ENCODE measurements at regions not wholly inside any gene's neighbourhood (a gene's known extent, or its start where the extent isn't known, plus 50 kb on each side); places are given as distances from the start of the nearest gene placed in this dataset.

- WGBS, 2 donors (ENCODE audit: low coverage in 1 of 2) = 51 to 70% methylated on average over 4 of the region's 4 CpGs
- intact Hi-C loops (cut with DNase I; ENCODE audit: low total_unique reads) (no loop called here), in situ Hi-C loops (cut with MboI; ENCODE audit: low pct_ligation_motif_present in 1 of 4, low pct_unique_long_range_greater_than_20kb in 1 of 4, low sequenced_read_pairs in 3 of 4) (no loop called here)
- Histone ChIP-seq H3K27me3 (no peaks in the 10 kb centered on the region), H3K27ac (peak overlapping the region in 1 of 4 donors; percentile 8), H3K4me1 (no peaks in the 10 kb centered on the region), H3K36me3 (no peaks in the 10 kb centered on the region), H3K4me3 (no peak overlapping the region), H3K9me3 (no peaks in the 10 kb centered on the region)
- TF ChIP-seq EP300 (IDR thresholded peaks at IDR 0.05; ENCODE audit: low read depth) (no peak), CTCF (IDR thresholded peaks at IDR 0.05) (no peak), POLR2A (IDR thresholded peaks at IDR 0.05) (no peak), POLR2AphosphoS5 (IDR thresholded peaks at IDR 0.05) (no peak)
- no peak for DNase-seq
Observed at GRCh38 chr21:26405071-26405470, 168.0 kb downstream of the CYYR1 start.

- Histone ChIP-seq H3K27me3 (no peaks in the 10 kb centered on the region), H3K4me1 (no peaks in the 10 kb centered on the region), H3K9me3 (no peaks in the 10 kb centered on the region), H3K4me3 (no peak overlapping the region), H3K27ac (no peak overlapping the region), H3K36me3 (no peaks in the 10 kb centered on the region)
- no peak for DNase-seq
- TF ChIP-seq POLR2AphosphoS5 (IDR thresholded peaks at IDR 0.05) (no peak), CTCF (IDR thresholded peaks at IDR 0.05) (no peak), POLR2A (IDR thresholded peaks at IDR 0.05) (no peak), EP300 (IDR thresholded peaks at IDR 0.05; ENCODE audit: low read depth) (no peak)
- intact Hi-C loops (cut with DNase I; ENCODE audit: low total_unique reads) = no loop called here
- WGBS, 2 donors (ENCODE audit: low coverage in 1 of 2) = 87 to 92% methylated on average over 4 to 7 of the region's 7 CpGs
- in situ Hi-C loops (cut with MboI; ENCODE audit: low pct_ligation_motif_present in 1 of 4, low pct_unique_long_range_greater_than_20kb in 1 of 4, low sequenced_read_pairs in 3 of 4) = no loop called here
Observed at GRCh38 chr21:26404288-26404687, 168.8 kb downstream of the CYYR1 start.

GRCh38 chr21:26403321-26403720 lies 169.8 kb downstream of the CYYR1 start:
- DNase-seq = no peak
- 74 to 82% methylated on average over 2 of the region's 2 CpGs for WGBS, 2 donors (ENCODE audit: low coverage in 1 of 2)
- in situ Hi-C loops (cut with MboI; ENCODE audit: low pct_ligation_motif_present in 1 of 4, low pct_unique_long_range_greater_than_20kb in 1 of 4, low sequenced_read_pairs in 3 of 4) = no loop called here

GRCh38 chr21:26397545-26397944 lies 175.5 kb downstream of the CYYR1 start:
- Histone ChIP-seq H3K4me3 (no peak overlapping the region), H3K9me3 (no peaks in the 10 kb centered on the region), H3K27me3 (no peaks in the 10 kb centered on the region), H3K4me1 (no peaks in the 10 kb centered on the region), H3K36me3 (no peaks in the 10 kb centered on the region), H3K27ac (no peak overlapping the region)
- in situ Hi-C loops (cut with MboI; ENCODE audit: low pct_ligation_motif_present in 1 of 4, low pct_unique_long_range_greater_than_20kb in 1 of 4, low sequenced_read_pairs in 3 of 4) (no loop called here), intact Hi-C loops (cut with DNase I; ENCODE audit: low total_unique reads) (no loop called here)
- TF ChIP-seq POLR2AphosphoS5 (IDR thresholded peaks at IDR 0.05) (no peak), CTCF (IDR thresholded peaks at IDR 0.05) (no peak), POLR2A (IDR thresholded peaks at IDR 0.05) (no peak), EP300 (IDR thresholded peaks at IDR 0.05; ENCODE audit: low read depth) (no peak)
- DNase-seq = no peak

More at GRCh38 chr21:26403321-26403720, 169.8 kb downstream of the CYYR1 start:
- H3K27me3 ChIP-seq = no peaks in the 10 kb centered on the region
- no peak overlapping the region for H3K27ac ChIP-seq
- intact Hi-C loops (cut with DNase I; ENCODE audit: low total_unique reads) = no loop called here
- no peak overlapping the region for H3K4me3 ChIP-seq
- TF ChIP-seq POLR2AphosphoS5 (IDR thresholded peaks at IDR 0.05) (no peak), EP300 (IDR thresholded peaks at IDR 0.05; ENCODE audit: low read depth) (no peak), CTCF (IDR thresholded peaks at IDR 0.05) (no peak), POLR2A (IDR thresholded peaks at IDR 0.05) (no peak)
- no peaks in the 10 kb centered on the region for H3K4me1 ChIP-seq
- H3K9me3 ChIP-seq = no peaks in the 10 kb centered on the region
- H3K36me3 ChIP-seq = no peaks in the 10 kb centered on the region

All from transverse colon (tissue), 4 donors.